G401 (cell line): ENCODE measurements at regions not wholly inside any gene's neighbourhood (a gene's known extent, or its start where the extent isn't known, plus 50 kb on each side); places are given as distances from the start of the nearest gene placed in this dataset.

Experiments used
- DNase-seq: peaks from one replicate; pipeline ENCODE4 v3.0.0-alpha.2; 2015; ENCODE audit warnings: low spot score
- in situ Hi-C: cut with HindIII; loops from 2 replicates; pipeline ENCODE4 v1.10.0; 2016; ENCODE audit warnings: low sequenced_read_pairs, mixed read lengths

DNA sequence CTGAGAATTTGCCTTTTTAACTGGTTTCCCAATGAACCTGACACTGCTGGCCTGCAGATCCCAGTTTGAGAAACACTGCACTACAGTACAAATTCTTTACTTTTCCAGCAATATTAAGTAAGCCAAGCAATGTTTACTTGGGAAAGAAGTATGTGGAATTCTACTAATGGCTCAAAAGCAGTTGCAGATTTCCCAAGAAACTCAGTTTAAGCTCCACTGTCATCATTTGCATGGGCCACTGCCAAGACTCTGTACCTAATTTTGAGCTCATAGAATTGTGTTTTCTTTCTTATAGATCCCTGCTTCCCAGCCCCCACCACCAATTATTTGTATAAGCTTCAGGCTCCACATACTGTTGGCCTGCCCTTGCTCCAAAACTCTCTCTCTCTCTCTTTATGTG lies 676.1 kb downstream of the RNF144A start:
- no peak for DNase-seq
- in situ Hi-C loops, result no loop called here

DNA sequence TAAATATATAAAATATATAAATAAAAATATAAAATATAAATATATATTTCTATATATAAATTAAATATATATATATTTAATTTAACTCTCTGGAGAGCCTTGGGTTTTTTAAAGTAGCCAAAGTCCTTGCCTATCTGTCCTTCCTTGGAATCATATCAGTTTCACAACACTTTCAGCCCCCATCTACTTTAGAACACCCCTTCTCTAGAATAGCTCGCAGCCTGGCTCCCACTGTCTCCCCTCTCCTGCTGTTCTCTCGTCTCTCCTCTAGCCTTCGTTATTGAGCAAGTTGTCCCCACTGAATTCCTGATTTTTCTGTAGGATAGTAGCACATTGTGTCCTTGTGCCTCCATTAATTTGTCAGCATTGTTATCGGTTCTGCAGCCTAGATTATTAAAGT lies 677.0 kb downstream of the RNF144A start:
- in situ Hi-C loops, result no loop called here
- DNase-seq, result no peak

DNA sequence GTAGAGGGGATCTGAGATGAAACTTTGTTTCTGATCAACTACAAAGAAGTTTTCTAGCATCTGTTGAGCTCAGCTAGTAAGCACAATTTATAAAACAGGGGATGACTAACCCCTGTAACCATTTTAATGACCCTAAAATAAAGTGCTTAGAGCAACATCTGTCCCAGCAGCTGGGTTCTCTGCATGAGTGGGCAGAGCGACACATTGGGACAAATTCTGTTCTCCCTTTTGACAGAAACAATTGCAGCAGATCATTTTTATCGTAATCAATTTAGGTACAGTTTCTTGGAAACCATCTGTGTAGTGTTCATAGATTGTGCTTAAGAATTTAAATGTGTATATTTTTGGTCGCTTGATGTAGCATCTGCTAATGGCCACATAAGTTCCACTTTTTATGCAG lies 678.0 kb downstream of the RNF144A start:
- in situ Hi-C loops, result no loop called here
- no peak for DNase-seq

DNA sequence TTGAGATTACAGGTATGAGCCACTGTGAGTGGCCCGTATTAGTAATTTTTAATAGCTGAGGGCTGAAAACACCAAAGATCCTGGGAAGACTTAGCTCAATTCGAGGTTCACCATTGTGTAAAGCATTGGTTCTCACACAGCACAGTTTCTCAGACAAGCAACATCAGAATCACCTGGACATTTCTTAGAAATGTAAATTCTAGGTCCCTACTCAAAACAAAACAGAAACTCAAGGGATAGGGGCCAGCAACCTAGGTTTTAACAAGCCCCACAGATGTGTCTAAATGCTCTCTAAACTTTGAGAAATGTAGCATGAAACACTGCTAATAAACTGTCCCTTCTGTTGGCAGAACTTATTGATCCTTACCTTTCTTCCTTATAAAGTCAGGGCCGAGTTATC lies 681.2 kb downstream of the RNF144A start:
- no peak for DNase-seq
- in situ Hi-C loops, result no loop called here

DNA sequence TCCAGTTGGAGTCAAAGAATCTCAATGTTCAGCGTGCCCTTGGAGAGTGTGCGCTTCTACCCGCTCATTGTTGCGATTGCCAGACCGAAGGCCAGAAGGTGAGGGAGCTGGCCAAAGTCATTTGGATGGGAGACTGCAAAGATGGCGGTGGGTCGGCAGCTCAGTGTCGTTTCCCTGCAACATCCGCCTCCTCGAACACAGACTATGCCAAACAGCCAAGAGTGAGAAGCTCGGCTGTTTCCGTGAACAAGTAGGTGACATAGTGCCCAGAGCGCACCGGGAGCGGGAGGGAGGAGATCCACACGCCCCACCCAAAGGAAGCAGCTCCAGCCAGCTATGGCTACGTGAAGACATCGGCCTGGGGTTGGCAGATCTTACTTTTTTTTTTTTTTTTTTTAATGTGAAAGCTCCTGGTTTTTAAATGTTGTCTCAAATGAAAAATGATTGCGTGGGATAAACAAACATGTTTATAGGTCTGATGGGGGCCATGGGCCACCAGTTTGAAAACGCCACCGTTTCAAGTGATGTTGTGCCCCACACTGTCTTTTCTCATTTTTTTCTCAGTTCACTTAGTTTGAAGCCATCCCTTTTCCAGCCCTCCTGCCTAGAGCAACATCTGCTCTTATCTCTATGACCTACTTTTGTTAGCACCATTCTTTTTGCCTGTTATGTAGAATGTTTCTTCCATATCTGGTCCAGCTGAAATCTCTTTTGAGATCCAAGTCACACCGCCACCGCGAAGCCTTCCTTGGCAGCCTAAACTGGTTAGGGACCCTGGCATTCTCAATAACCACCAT lies 682.4 kb downstream of the RNF144A start:
- in situ Hi-C loops, result no loop called here
- peak; percentile 88 for DNase-seq

DNA sequence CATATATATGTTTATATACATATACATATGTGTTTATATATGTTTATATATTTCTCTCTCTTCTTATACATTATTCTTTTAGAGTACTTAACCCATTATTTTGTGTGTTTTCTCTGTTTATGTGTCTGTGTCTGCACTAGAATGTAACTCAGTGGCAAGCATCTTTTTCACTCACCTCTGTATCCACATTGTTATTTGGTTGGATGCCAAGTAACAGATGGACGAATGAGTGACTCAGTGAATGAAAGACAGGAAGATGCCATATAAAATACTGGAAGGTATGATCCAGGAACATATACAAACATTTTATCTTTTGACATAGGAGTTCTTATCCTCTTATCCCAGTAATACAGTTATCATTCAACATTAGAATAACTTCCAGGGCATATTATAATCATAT lies 684.8 kb downstream of the RNF144A start:
- in situ Hi-C loops, result no loop called here
- DNase-seq, result peak; percentile 53

DNA sequence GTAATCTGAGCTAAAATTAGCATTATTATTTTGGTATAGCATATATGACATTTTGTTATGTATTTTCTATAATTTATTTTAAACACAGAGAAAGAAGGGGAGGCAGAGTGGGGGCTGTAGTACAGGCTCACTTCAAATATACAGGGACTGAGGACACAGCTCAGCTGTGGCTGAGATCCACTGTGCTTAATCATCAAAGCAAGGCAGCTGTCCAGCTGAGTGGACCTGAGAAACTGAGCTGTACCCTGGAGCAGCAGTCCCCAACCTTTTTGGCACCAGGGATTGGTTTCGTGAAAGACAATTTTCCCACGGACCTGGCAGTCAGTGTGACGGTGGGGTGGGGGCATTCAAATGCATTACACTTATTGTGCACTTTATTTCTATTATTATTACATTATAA lies 687.2 kb downstream of the RNF144A start:
- no peak for DNase-seq
- in situ Hi-C loops, result no loop called here

DNA sequence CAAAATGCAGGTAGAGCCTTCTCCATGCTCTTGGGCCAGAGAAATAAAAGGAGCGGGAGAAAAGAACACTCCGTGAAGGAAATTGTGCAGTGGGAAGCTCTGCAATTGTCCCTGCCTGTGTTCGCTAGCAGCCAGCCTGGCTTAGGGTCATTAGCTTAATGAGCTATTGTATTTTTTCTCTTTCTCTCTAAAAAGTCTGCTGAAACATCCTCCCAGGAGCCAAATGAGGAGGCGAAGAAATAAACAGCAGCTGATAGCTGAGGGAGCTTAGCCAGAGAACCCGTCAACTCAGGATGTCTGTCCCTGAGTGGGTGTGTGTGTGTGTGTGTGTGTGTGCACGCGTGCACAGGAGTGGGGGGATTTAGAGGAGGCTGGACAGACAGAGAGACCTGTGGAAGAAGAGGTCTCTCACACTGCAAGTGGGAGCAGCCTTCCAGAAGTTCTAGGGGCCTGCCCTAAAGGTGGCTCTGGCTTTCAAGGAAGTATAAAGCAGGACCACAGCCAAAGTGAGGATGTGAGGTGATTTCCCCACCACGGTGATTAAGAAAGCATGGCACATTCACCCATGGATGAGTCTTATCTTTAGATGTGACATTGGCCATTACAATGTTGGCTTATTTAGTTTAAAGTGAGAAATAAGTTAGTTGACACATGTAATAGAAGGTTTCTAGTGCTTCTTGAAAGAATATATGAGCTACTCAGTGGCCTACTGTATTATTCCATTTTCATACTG lies 690.4 kb downstream of the RNF144A start:
- no peak for DNase-seq
- in situ Hi-C loops, result no loop called here

DNA sequence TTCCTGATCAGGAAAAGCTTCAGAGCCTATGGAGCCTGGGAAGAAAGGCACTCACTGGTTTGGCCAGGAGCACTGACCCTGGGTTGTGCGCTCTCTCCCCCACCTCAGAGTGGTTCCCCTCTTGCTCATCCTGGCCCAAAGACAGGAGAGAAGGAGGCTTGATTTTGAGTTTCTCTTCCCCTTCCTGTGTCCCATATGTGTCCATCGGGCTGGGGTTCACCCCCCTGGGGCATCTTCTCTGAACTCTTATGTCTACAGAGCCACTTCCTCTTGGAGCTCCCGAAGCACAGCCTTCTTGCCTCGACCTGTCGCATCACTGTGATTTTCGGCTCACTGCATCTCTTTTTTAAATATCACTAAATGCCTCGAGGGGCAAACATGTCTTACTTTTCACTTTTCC lies 692.3 kb downstream of the RNF144A start:
- in situ Hi-C loops, result no loop called here
- no peak for DNase-seq

DNA sequence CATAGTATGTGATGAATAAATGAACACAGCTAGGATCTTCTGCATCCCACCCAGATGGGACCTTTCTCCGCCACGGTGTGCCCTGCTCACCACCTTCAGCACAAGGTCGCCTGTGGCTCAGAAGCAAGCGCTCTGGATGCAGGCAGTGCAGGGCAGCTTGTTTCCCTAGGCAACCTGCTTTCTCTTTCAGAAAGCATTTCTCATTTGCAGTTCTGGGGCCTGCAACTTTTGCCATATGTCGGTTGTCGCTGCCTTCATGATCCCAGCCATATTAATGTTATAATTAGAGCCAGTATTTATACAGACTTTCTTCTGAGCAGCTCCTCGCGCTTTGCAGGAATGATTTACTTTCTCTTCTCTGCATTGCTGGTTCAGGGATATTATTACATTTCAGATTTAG lies 692.8 kb downstream of the RNF144A start:
- DNase-seq, result peak; percentile 88
- in situ Hi-C loops, result no loop called here

DNA sequence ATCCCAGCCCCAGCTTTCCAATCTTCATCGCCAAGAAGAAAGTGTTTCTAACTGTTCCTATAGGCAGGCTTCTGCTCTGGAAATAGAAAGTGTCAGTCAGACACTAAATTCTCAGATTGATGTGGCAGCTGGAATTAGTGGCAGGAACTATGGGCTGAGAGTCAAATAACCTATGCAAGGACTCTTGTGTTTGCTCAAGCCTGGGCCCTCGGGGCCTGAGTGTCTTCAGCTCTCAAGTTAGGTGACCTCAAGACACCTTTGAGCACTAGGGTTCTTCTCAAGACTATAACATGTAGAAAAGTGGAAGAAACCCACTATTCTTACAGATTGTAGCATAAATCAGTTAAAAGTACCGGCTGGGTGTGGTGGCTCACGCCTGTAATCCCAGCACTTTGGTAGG lies 694.5 kb downstream of the RNF144A start:
- in situ Hi-C loops, result no loop called here
- DNase-seq, result no peak

DNA sequence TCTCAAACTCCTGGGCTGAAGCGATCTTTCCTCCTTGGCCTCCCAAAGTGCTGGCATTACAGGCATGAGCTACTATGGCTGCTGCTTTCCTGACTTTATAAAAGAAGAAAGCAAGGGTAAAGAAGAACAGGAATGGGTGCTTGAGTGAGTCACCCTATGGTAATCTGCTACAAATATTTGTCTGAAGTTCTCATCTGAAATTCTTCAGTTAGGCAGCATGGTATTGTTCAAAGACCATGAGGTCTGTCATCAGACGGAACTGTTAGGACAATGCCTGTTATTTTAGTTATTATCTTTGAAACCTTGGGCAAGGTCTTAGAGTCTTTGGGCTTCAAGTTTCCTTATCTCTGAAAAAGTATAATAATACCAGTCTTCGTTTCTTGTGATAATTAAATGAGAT lies 695.8 kb downstream of the RNF144A start:
- DNase-seq, result no peak

DNA sequence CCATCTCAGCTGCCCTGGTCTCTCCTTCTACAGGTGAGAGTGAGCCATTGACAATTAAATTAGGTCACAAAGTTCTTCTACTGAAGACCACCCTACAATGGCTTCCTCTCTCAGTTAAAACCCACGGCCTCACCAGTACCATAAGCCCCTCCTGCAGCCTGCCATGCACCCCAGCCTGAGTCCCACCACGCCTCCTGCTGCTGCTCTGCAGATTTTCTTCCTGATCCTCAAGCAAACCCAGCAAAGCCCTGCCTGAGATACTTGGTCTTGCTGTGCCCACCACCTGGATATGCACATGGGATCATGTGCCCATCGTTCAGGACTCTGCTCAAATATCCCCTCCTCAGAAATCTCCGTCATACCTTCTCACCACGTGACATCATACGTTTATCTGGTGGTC lies 696.6 kb downstream of the RNF144A start:
- in situ Hi-C loops, result no loop called here
- no peak for DNase-seq

More for the DNA sequence above, 695.8 kb downstream of the RNF144A start:
- in situ Hi-C loops, result no loop called here

DNA sequence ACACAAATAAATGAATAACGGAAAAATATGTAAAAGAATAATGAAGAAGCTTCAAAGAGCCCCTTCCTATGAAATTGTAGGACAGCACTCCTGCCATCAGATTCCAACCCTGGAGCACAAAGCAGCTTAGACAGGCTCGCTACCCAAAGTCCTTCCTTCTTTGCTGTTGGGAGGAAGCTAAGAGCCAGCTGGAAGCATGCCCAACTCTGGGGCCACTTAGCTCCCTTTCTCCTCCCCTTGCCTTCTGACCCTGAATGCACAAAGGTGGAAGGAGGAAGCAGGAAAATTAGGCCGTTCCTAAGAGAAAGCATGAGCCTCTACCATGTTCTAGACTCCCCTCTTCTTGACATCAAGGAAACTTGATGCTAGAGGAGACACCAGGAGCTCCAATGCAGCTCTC lies 700.8 kb downstream of the RNF144A start:
- DNase-seq, result no peak
- in situ Hi-C loops, result no loop called here

DNA sequence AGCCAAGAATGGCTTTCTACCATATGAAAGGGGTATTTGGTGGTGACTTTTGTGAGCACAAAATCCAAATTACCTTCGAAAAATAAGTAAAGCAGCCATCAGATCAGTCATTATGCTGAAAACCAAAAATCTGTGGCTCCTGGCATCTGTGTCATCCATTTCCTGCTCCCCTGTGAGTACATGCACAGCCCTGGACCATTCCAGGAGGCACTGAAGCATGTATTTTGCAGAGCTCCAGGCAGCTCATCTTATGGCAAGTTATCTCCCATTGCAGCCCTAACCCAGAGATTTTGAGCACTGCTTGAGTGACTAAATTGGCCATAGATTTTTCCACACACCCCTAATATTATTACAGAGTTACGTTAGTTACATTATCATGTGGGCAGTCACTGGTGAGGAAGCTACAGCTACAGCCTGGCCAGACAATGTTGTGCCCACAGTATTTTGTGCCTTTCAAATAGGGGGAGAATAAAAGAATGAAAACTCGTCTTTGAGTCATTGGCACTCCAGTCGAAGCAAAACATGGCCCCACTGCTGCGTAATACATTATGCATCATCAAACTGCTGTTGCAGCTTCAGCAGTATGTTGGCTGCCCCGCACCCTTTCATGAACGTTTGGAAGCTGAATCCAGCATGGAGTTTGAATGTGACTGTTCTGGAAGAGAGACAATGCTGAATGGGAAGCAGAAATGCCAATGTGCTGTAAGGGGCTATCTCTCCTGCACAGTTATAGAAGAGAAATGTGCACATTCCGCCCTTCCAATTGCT lies 702.2 kb downstream of the RNF144A start:
- in situ Hi-C loops, result no loop called here
- peak; percentile 59 for DNase-seq

DNA sequence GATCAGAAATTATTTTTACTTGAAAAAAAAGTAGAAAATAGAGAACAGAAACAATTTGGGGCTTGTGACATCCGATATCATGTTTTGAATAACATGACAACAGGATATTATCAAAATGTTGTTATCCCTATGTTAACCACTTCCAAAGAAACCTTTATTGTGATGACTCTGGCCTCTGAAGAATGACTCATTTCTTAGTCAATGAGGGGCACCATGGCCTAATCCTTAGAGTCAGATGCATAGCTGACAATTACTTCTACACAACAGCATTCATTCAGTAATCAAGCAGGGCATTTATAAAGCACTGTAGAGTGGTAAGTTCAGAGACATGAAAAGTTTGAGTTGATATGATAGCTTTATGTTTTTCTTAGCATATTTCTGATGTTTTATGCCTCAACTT lies 703.0 kb downstream of the RNF144A start:
- DNase-seq, result no peak
- in situ Hi-C loops, result no loop called here

DNA sequence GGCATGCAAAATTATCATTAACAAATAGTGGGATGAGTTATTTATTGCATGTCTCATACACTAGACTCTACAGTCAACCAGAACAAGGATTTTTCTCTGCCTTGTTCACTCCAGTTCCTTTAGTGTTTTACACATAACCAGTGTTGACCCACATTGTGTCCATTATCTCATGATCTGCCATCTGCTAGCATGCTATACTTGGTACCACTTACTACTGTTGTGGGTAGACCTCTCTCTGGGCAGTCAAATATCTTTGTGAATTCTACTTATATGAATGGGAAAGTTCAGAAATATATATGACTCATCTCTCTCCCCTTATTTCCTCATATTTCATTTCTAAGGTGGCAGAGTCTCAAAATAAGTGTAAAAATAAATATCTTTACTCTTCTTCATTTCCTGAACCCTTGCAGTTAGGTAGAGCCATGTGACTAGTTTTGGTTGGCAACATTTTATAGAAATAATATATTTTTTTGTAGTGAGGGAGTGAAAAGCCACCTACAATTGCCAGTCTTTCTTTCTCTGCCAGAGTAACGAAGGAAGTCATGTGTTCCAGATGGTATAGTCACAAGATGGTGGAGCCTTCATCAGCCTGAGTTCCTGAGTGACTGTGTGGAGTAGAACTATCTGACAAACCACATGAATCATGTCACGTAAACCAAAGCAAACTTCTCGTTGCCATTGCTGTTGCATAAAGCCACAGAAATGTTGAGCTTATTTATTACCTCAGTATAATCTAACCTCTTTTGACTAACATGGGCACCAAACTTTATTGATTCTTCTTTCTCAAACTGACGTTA lies 704.0 kb downstream of the RNF144A start:
- in situ Hi-C loops, result no loop called here

DNA sequence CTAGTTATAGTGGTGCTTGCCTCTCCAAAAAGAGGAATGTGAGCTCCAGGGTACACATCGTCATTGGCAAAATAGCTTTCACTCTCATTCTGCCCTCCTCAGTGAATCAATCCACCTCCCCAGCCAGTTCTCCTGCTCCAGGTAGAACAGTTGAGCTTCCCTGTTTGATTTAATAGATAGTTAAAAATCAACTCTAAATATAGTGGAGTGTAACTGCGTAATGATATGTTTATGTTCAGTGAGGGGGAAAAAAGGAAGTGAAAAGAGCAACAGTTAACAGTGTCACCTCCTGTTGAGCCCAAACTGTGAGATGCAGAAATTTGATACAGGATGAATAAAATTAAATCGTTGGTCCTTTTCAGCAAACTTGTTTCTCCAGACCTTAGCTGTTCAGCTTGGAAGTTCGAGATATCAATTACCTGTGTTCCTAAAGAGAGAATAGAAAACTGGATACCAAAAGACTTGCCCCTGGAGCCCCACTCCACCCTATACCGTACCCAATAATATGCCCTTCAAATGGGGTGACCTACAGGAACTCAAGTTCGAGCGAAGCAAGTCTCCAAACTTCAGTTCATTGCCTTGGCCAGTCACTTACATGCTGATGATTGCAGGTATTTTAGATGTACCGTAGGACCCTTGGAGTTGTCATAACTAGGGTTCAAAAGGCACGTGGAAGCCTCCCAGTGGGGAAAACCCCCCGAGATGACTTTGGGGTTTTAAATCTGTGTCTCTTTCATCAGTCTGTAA lies 708.4 kb downstream of the RNF144A start:
- DNase-seq, result peak; percentile 48
- in situ Hi-C loops, result no loop called here

More for the DNA sequence above, 704.0 kb downstream of the RNF144A start:
- peak; percentile 68 for DNase-seq

DNA sequence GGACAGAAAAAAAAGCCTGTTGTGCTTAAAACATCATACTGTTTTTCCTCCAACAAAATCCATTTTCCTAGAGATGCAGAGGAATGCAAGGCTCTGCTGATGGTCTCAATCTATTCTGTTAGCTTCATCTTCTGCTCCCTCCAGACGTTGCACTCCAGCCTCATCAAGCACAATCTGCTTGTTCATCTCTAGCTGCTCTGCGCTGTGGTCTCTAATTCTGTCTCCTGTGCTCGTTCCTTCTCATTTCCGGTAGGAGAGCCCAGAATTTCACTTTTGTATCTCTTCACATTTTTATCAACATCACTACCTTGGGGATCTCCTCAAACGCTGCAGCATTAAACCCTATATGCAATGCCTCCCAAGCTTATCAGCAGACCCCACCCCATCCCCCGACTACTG lies 708.9 kb downstream of the RNF144A start:
- no peak for DNase-seq
- in situ Hi-C loops, result no loop called here
